Muscle of leg (tissue), 3 donors: ENCODE measurements at regions not wholly inside any gene's neighbourhood (a gene's known extent, or its start where the extent isn't known, plus 50 kb on each side); places are given as distances from the start of the nearest gene placed in this dataset.

ENCODE experiments used
- DNase-seq: peaks from one replicate; pipeline ENCODE4 v3.0.0; 2013
- H3K27ac ChIP-seq: one replicate; pipeline ENCODE4 v1.5.1; 2013; ENCODE audit warnings: mild to moderate bottlenecking, low read length, control low read depth
- H3K27me3 ChIP-seq: one replicate; pipeline ENCODE4 v1.6.1; 2013; ENCODE audit warnings: low read length; ENCODE audit not compliant: control insufficient read depth, insufficient read depth
- H3K36me3 ChIP-seq: one replicate; pipeline ENCODE4 v1.6.1; 2013; ENCODE audit warnings: low read length; ENCODE audit not compliant: control insufficient read depth, insufficient read depth
- H3K4me1 ChIP-seq: one replicate; pipeline ENCODE4 v1.6.1; 2013; ENCODE audit warnings: low read length; ENCODE audit not compliant: control insufficient read depth, insufficient read depth
- H3K4me3 ChIP-seq: one replicate; pipeline ENCODE4 v1.5.1; 2013; ENCODE audit warnings: low read length, control low read depth
- H3K9me3 ChIP-seq: replicated peaks from 2 replicates; pipeline ENCODE4 v1.6.1; 2013; ENCODE audit warnings: low read depth, low read length; ENCODE audit not compliant: control insufficient read depth
- WGBS: methylation state at CpG from one replicate; pipeline ENCODE4 v1.1.5; 2013; ENCODE audit warnings: missing lambda C conversion rate; ENCODE audit not compliant: insufficient coverage; 5-methylcytosine and 5-hydroxymethylcytosine counted together

GRCh38 chr2:136182315-136182714 lies 64.4 kb upstream of the CXCR4 start:
- Histone ChIP-seq H3K36me3 (no peaks in the 10 kb centered on the region), H3K4me1 (no peaks in the 10 kb centered on the region), H3K27me3 (no peaks in the 10 kb centered on the region), H3K27ac (no peak overlapping the region), H3K9me3 (peaks cover 4% of the 10 kb centered on the region), H3K4me3 (no peak overlapping the region)
- DNase-seq = no peak

- Histone ChIP-seq H3K9me3 (peaks cover 4% of the 10 kb centered on the region), H3K4me1 (no peaks in the 10 kb centered on the region), H3K4me3 (no peak overlapping the region), H3K27me3 (no peaks in the 10 kb centered on the region), H3K27ac (no peak overlapping the region), H3K36me3 (no peaks in the 10 kb centered on the region)
- no peak for DNase-seq
Measured at GRCh38 chr2:136179602-136179975, 61.6 kb upstream of the CXCR4 start.

- DNase-seq = no peak
- H3K36me3 ChIP-seq = no peaks in the 10 kb centered on the region
Measured at GRCh38 chr2:136178941-136179601, 61.1 kb upstream of the CXCR4 start.

DNA sequence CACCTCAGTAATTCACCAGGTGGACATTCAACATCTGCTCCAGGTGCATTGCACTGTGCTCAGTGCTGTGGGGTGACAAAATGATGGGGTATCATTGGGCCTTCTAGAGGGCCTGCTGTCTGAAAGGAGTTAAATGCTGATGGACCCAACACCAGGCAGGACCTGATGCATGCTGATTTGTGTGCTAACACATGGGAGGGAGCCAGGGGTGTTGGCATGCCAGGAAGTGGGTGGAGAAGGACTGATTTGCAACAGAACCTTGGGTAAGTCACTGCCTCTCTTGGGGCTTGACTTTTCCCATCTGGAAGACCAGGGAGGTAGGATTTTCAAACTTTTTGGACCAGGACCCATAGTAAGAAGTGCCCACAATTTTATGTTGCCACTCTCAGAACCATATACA lies 57.9 kb upstream of the CXCR4 start:
- no peaks in the 10 kb centered on the region for H3K4me1 ChIP-seq

More at GRCh38 chr2:136178941-136179601, 61.1 kb upstream of the CXCR4 start:
- Histone ChIP-seq H3K4me1 (no peaks in the 10 kb centered on the region), H3K9me3 (peaks cover 4% of the 10 kb centered on the region), H3K4me3 (no peak overlapping the region), H3K27me3 (no peaks in the 10 kb centered on the region), H3K27ac (no peak overlapping the region)
- 23% methylated on average over 2 of the region's 3 CpGs for WGBS

GRCh38 chr2:136175466-136175865 lies 57.5 kb upstream of the CXCR4 start:
- H3K9me3 ChIP-seq = no peaks in the 10 kb centered on the region
- H3K27me3 ChIP-seq = no peaks in the 10 kb centered on the region
- no peaks in the 10 kb centered on the region for H3K36me3 ChIP-seq
- H3K27ac ChIP-seq = no peak overlapping the region
- WGBS = 83% methylated on average over 5 of the region's 5 CpGs
- no peak for DNase-seq
- no peak overlapping the region for H3K4me3 ChIP-seq
- no peaks in the 10 kb centered on the region for H3K4me1 ChIP-seq

More for the DNA sequence above, 57.9 kb upstream of the CXCR4 start:
- no peak overlapping the region for H3K4me3 ChIP-seq
- no peak for DNase-seq
- H3K27ac ChIP-seq = no peak overlapping the region
- H3K36me3 ChIP-seq = no peaks in the 10 kb centered on the region
- no peaks in the 10 kb centered on the region for H3K27me3 ChIP-seq
- no peaks in the 10 kb centered on the region for H3K9me3 ChIP-seq

DNA sequence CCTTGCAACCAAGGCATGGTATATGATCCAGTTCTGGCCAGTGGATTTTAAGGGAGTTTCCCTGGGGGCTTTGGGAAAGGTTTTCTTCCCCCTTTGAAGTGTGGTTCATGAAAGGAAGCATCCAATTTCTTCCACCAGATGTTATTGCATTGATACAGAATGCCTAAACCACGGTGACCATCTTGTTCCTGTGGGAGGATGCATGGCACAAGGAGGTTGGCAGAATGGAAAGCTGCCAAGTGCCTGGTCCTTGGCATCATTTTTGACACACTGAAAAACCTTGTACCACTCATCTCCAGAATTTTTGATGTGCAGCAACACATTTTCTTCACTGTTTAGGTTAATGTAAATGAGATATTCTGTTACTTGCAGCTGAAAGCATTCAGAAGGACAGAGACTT lies 55.2 kb upstream of the CXCR4 start:
- Histone ChIP-seq H3K36me3 (no peaks in the 10 kb centered on the region), H3K4me3 (no peak overlapping the region), H3K27ac (no peak overlapping the region), H3K4me1 (no peaks in the 10 kb centered on the region), H3K27me3 (no peaks in the 10 kb centered on the region), H3K9me3 (no peaks in the 10 kb centered on the region)
- DNase-seq = no peak
- no CpG with 5 or more reads among the region's 1 CpG for WGBS

- H3K36me3 ChIP-seq = no peaks in the 10 kb centered on the region
- WGBS = 93% methylated on average over 4 of the region's 4 CpGs
- no peaks in the 10 kb centered on the region for H3K4me1 ChIP-seq
- no peaks in the 10 kb centered on the region for H3K9me3 ChIP-seq
- peaks cover 3% of the 10 kb centered on the region for H3K27me3 ChIP-seq
- H3K27ac ChIP-seq = no peak overlapping the region
- no peak for DNase-seq
- H3K4me3 ChIP-seq = no peak overlapping the region
Measured at GRCh38 chr2:136171223-136171622, 53.3 kb upstream of the CXCR4 start.

GRCh38 chr2:136168720-136169119 lies 50.8 kb upstream of the CXCR4 start:
- Histone ChIP-seq H3K27ac (no peak overlapping the region), H3K9me3 (no peaks in the 10 kb centered on the region), H3K36me3 (no peaks in the 10 kb centered on the region), H3K4me1 (no peaks in the 10 kb centered on the region), H3K4me3 (no peak overlapping the region), H3K27me3 (peaks cover 3% of the 10 kb centered on the region)
- no peak for DNase-seq
- 26% methylated on average over 2 of the region's 5 CpGs for WGBS

DNA sequence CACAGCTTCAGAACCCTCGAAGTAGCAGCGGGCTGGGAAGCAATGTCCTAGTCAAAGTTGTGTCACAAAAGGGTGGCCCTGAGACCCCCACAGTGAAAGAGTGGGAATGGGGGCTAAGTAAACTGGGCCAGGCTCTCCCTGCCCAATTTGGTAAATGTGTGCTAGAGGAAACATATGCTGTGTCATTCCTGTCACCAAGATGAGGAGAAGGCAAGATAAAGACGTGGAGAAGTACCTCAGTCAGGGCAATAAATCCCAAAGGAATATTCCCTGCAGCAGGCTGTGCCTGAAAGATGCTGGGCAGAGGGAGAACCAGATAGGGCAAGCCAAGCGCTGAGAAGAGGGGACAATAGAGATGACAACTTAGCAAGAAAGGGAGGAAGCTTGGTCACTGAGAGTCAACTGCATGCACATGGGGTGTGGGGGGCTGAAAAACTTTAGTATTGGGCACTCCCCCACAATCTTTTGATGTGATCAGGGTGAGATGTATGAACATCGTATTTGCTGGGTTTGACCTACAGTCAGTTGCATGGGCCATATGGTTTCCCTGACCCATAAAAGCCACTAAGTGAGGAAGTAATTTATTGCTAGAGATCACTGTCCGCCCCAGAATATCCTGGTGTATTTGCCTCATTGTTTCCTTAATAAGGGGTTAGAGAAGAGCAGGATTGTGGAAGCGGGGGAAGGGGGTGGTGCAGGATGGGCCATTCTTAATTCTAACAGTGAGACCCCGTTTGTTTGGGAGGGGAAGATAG lies 49.9 kb upstream of the CXCR4 start:
- no peak for DNase-seq
- Histone ChIP-seq H3K9me3 (no peaks in the 10 kb centered on the region), H3K36me3 (no peaks in the 10 kb centered on the region), H3K4me1 (no peaks in the 10 kb centered on the region), H3K4me3 (no peak overlapping the region), H3K27me3 (peaks cover 3% of the 10 kb centered on the region), H3K27ac (no peak overlapping the region)
- WGBS = 36% methylated on average over 7 of the region's 8 CpGs
